Mammary epithelial cell (primary cell): ENCODE measurements at regions not wholly inside any gene's neighbourhood (a gene's known extent, or its start where the extent isn't known, plus 50 kb on each side); places are given as distances from the start of the nearest gene placed in this dataset.

Experiments
- CTCF ChIP-seq, 2 donors: IDR thresholded peaks in 1 of 2; conservative IDR thresholded peaks in 1 of 2; 2 replicates each; pipeline ENCODE4 v1.5.1; 2011 to 2012; ENCODE audit warnings: inconsistent platforms in 2 of 2, low read length in 2 of 2, mild to moderate bottlenecking in 2 of 2, control low read depth in 1 of 2, low read depth in 1 of 2; ENCODE audit not compliant: insufficient read depth in 1 of 2; ENCODE audit errors: extremely low read depth in 1 of 2
- EZH2 ChIP-seq: IDR thresholded peaks from 2 replicates; pipeline ENCODE4 v1.6.1; 2012; ENCODE audit warnings: low read length, inconsistent platforms, borderline replicate concordance

DNA sequence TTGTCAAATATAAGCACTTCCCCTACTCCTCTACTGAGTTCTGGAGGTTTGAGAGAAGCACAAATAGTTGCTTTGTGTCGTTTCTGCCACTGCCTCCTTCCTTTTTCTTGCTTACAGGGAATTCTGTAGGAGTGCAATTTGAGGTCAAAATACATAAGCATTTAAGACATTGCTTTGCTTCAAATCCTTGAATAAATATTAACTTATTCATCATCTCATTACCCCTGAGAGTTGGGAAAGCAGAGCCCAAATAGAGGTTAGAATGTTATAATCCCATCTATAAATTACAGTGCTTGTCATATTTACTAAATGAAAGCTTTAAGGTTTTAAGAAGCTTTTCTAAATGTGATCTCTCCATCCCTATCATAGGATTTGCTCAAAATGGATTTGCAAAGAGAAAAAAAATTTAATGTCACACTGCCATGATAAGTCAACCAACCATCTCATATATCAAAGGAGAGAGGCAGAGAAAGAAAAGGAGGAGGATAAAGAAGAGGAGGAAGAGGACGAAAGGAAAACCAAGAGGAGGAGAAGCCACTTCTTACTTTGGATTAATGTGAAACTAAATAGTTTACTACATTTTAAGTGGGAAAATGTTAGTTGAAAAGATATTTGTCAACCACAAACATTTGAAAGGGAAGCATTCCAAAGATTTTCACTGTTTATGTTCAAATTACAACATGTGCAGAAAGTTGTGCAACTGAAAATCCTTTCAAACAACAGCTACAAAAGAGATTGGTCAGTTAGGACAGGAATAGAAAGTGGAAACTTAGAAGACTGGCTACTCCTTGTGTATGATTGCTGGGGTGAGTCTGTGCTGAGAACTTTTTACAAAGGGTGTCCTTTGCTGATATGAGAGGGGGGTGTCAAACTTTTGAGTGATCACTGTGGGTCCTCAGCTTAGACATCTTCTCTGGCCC is 277.3 kb upstream of the FN1 start:
- TF ChIP-seq EZH2, result no peak
- no peak for TF ChIP-seq CTCF (conservative IDR thresholded peaks at IDR 0.05 in 1 of 2, IDR thresholded peaks at IDR 0.05 in 1 of 2; ENCODE audit: extremely low read depth in 1 of 2, insufficient read depth in 1 of 2, low read depth in 1 of 2, low read length in 2 of 2)
